COLO668 (cell line): ENCODE measurements at regions not wholly inside any gene's neighbourhood (a gene's known extent, or its start where the extent isn't known, plus 50 kb on each side); places are given as distances from the start of the nearest gene placed in this dataset.
"Not testable (repeated sequence)": the region's sequence is repeated elsewhere in the genome, so short reads cannot be mapped to it uniquely, and the experiment has no call there.

Experiments used
- DNase-seq: peaks from one replicate; lab custom pipeline; 2025; ENCODE audit not compliant: unreplicated experiment; lab: John Stamatoyannopoulos, UW

GRCh38 chr16:52386694-52387093 lies 160.2 kb downstream of the TOX3 start:
- no peak for DNase-seq

- DNase-seq, result no peak
Measured at GRCh38 chr16:52384378-52384777, 162.6 kb downstream of the TOX3 start.

GRCh38 chr16:52383640-52384292 lies 163.2 kb downstream of the TOX3 start:
- DNase-seq, result peak; percentile 12

GRCh38 chr16:52383119-52383518 lies 163.8 kb downstream of the TOX3 start:
- no peak for DNase-seq

- DNase-seq, result no peak
Measured at GRCh38 chr16:52379551-52379950, 167.4 kb downstream of the TOX3 start.

- DNase-seq, result no peak
Measured at GRCh38 chr16:52376676-52377280, 170.2 kb downstream of the TOX3 start.

- DNase-seq, result no peak
Measured at GRCh38 chr16:52372313-52372712, 174.6 kb downstream of the TOX3 start.

GRCh38 chr16:52368859-52369258 lies 178.1 kb downstream of the TOX3 start:
- no peak for DNase-seq

- no peak for DNase-seq
Measured at GRCh38 chr16:52367821-52368220, 179.1 kb downstream of the TOX3 start.

- DNase-seq, result no peak
Measured at GRCh38 chr16:52366983-52367382, 180.0 kb downstream of the TOX3 start.

GRCh38 chr16:52364500-52364899 lies 182.4 kb downstream of the TOX3 start:
- no peak for DNase-seq

GRCh38 chr16:52363082-52363481 lies 183.9 kb downstream of the TOX3 start:
- no peak for DNase-seq

GRCh38 chr16:52357711-52358110 lies 189.2 kb downstream of the TOX3 start:
- DNase-seq, result no peak

- DNase-seq, result no peak
Measured at GRCh38 chr16:52353249-52353648, 193.7 kb downstream of the TOX3 start.

GRCh38 chr16:52351451-52351850 lies 195.5 kb downstream of the TOX3 start:
- DNase-seq, result no peak

- DNase-seq, result no peak
Measured at GRCh38 chr16:52350031-52350642, 196.8 kb downstream of the TOX3 start.

GRCh38 chr16:52346709-52347108 lies 200.2 kb downstream of the TOX3 start:
- no peak for DNase-seq

GRCh38 chr16:52333673-52334072 lies 213.3 kb downstream of the TOX3 start:
- not testable (repeated sequence) for DNase-seq

GRCh38 chr16:52320930-52321439 lies 226.0 kb downstream of the TOX3 start:
- DNase-seq, result no peak

GRCh38 chr16:52318302-52319009 lies 228.5 kb downstream of the TOX3 start:
- DNase-seq, result peak; percentile 73

- DNase-seq, result no peak
Measured at GRCh38 chr16:52316241-52316640, 230.7 kb downstream of the TOX3 start.

- DNase-seq, result no peak
Measured at GRCh38 chr16:52312716-52313115, 234.2 kb downstream of the TOX3 start.
